ENCODE measurements at regions not wholly inside any gene's neighbourhood (a gene's known extent, or its start where the extent isn't known, plus 50 kb on each side); places are given as distances from the start of the nearest gene placed in this dataset.

- no peak for DNase-seq (ENCODE audit: low read depth, low spot score)
Observed at GRCh38 chr2:196356332-196356731, 185.0 kb upstream of the STK17B start.

DNA sequence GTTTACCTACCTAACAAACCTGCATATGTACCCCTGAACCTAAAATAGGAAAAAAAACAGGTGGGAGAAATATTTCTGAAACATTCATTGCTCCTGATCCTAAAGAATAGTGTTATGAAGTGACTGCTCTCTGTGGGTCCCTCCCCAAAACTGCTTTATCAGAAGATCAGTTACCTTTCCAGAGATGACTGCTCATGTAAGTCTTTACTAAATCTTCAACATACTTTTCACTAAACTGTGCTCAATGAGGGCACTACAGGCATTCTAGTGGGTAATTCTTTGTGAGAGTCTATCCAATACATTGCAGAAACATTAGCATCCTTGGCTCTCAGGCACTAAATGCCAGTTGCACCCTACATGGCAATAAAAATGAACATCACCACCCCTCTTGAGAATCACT lies 189.3 kb upstream of the STK17B start:
- DNase-seq (ENCODE audit: low read depth, low spot score), result no peak

- no peak for DNase-seq (ENCODE audit: low read depth, low spot score)
Observed at GRCh38 chr2:196361606-196362326, 190.4 kb upstream of the STK17B start.

GRCh38 chr2:196362973-196363549 lies 191.7 kb upstream of the STK17B start:
- DNase-seq (ENCODE audit: low read depth, low spot score), result no peak

DNA sequence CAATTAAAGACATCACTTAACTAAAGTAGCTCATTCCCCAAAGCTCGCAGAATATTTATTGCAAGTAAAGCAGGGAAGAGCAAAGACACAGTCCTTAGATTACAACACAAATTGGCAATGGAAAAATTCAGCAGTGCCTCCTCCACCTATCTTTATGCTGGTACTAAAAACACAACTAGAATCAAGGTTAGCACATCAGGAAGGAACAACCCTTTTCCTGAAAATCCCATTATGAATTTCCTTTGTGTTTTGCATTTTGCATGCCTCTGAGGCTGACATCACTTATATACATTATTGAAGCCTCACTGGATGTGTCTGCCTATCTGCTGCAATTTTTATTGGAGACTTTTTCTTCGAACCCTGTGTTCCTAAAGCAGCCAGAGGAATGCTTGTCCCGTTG lies 193.8 kb upstream of the STK17B start:
- no peak for DNase-seq (ENCODE audit: low read depth, low spot score)

- DNase-seq (ENCODE audit: low read depth, low spot score), result no peak
Observed at GRCh38 chr2:196365923-196366322, 194.5 kb upstream of the STK17B start.

DNA sequence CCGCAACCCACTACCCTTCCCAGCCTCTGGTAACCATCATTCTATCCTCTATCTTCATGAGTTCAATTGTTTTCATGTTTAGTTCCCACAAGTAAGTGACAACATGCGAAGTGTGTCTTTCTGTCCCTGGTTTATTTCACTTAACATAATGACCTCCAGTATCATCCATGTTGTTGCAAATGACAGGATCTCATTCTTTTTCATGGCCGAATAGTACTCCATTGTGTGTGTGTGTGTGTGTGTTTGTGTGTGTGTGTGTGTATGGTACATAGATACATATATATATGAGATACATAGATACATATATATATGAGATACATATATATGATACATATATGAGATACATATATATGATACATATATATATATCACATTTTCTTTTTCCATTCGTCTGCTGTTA lies 196.3 kb upstream of the STK17B start:
- no peak for DNase-seq (ENCODE audit: low read depth, low spot score)

- no peak for DNase-seq (ENCODE audit: low read depth, low spot score)
Observed at GRCh38 chr2:196368546-196369225, 197.3 kb upstream of the STK17B start.

GRCh38 chr2:196369967-196370366 lies 198.6 kb upstream of the STK17B start:
- DNase-seq (ENCODE audit: low read depth, low spot score), result no peak

DNA sequence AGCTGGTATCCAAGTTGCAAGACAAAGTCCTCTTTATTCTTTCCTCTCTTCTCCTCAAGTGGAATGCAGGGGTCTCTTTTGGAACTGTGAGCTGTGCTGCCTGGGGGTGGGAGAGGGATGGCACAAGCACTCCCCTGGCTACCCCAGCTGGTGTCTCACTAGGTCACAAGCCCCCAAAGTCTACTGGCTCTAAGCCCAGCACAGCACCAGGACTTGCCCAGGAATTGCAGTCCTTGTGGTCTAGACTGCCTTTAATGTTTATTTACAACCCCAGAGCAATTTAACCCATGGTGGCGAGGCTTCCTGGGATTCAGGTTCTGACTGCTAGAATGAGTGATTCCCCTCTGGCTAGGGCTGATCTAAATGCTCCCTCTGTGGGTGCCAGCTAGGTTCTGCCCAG lies 199.0 kb upstream of the STK17B start:
- DNase-seq (ENCODE audit: low read depth, low spot score), result peak; percentile 54

DNA sequence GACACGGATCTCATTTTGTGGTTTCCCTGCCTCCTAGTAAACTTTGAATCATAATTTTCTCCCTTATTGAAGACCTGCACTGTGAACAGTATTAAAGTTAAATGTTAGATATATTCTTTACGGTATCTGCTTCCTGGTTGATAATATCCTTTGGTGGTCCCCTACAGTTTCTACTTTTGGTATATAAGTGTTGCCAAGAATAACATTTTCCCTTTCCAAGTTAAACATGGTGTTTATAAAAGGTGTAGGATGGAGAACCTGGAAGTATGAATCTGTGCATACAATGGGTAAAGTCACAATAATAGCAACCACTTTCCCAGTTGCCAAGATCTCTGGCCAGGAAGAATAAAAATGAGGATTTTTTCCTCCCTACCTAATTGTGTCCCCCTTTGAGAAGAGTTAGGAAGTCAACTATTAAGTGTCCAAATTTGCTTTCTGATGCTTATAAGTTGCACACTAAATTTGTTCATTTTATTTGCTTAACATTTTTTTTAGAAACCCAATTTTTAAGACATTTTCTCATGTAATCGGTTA lies 201.0 kb upstream of the STK17B start:
- DNase-seq (ENCODE audit: low read depth, low spot score), result no peak

DNA sequence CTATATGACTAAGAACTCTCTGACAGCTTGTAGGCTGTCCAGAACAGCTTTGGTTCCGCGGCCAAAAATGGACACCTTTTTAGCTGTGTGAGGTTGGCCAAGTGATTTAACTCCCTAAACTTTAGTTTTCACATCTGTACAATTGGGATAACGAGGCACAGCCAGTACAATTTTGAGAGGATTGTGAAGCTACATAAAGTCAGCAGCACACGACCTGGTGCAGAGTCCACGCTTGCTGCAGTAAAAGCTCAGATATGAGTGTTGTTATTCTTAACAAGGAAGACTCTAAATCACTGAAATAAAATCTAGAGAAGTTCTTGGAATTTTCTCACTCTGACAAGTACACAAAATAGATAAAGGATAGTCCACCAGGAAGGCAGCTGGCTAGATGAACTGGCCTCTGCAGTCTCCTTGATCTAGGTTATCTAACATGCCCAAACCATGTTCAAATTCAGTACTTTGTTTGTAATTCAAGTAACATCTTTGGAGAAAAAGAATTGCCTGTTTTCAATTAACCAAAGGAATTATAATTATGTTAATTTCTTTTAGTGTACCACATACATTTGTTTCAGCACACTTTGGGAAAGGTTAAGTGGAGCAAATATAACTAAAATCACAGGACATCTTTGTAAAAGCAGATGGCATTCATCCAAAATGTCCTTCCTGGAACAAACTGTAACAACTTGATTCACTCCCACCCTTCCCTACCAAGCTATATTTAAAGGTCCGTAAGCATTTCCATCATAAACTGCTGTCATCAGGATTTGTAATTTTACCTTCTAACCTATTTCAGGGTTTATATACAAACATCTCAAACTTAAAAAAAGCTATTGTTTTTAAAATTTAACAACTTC lies 201.7 kb upstream of the STK17B start:
- no peak for DNase-seq (ENCODE audit: low read depth, low spot score)

DNA sequence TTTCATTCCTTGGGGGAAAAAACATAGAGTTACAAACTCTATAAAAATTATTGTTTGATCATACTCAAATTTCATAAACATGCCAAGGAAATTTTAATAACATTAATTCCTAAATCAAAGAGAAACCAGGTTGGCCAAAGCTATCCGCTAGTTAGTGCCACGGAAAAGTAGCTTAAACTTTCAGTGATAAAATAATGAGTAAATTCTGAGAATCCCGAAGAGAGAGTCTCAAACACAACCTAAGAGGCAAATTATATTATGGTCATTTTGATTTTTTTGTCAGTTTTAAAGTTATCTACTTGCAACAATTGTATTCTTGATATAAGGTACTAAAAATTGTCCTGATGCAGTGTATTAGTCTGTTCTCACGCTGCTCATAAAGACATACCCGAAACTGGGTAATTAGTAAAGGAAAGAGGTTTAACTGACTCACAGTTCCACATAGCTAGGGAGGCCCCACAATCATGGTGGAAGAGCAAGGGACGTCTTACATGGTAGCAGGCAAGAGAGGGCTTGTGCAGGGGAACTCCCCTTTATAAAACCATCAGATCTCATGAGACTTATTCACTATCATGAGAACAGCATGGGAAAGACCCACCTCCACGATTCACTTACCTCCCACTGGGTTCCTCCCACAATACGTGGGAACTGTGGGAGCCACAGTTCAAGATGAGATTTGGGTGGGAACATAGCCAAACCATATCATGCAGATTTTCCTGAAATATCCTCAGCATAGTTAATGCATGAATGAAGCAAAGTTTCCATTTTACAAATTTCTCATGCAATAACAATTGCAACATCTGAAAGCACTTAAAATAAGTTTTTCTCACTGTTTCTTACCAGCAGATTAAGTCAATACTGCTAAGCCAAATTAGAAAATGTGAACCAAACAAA lies 205.9 kb upstream of the STK17B start:
- DNase-seq (ENCODE audit: low read depth, low spot score), result no peak

DNA sequence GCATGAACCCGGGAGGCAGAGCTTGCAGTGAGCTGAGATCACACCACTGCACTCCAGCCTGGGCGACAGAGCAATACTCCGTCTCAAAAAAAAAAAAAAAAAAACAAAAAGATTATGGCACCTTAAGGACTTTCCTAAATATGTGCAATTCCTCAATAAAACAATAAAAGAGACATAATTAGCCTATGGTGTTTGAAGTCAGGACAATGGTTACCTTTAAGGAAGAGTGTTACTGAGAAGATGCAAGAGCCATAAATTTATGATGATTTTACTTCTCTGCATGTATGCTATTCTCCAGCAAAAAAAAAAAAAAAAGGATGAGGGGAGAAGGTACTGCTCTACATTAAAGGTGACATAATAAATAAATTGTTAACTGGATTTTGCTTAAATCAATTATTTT lies 208.2 kb upstream of the STK17B start:
- no peak for DNase-seq (ENCODE audit: low read depth, low spot score)

DNA sequence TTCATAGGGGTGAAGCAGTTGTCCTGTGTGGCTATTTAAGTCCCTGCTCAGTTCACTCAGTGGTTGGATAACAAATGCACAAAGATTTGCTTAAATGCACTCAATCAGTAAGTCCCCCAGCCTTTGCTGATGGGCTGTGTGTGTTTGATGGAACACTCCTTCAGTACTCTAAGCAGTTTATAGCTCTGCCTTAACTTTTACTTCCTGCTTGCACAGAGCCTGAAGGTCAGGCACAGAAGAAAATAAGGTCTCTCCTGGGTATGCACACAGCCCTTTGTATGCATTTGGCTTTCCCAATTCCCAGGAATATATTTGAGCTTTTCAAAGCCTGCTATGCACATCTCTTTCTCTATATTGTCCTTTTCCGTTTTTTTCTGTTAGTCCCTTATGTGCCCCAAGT lies 208.7 kb upstream of the STK17B start:
- no peak for DNase-seq (ENCODE audit: low read depth, low spot score)

- no peak for DNase-seq (ENCODE audit: low read depth, low spot score)
Observed at GRCh38 chr2:196380575-196380974, 209.2 kb upstream of the STK17B start.

GRCh38 chr2:196381464-196381863 lies 210.1 kb upstream of the STK17B start:
- DNase-seq (ENCODE audit: low read depth, low spot score), result no peak

GRCh38 chr2:196383799-196384198 lies 212.4 kb upstream of the STK17B start:
- DNase-seq (ENCODE audit: low read depth, low spot score), result no peak

GRCh38 chr2:196384729-196385128 lies 213.4 kb upstream of the STK17B start:
- no peak for DNase-seq (ENCODE audit: low read depth, low spot score)

DNA sequence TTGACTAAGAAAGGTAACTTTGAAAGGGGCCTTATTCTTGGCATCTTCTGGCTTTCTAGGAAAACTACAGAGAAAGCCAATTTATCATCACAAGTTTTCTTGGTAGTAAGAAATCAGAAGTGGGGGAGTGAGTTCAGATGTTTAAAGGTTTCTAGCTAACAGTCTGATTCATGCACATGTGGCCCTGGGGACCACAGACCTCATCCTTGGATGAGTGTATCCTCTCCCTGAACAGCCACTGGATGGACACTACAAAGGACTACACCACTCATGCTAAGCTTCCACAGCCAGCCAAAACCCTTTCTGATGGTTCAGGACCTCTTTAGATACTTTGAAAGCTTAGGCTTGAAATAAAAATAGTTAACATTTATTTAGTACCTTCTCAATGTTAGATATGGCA lies 218.3 kb upstream of the STK17B start:
- no peak for DNase-seq (ENCODE audit: low read depth, low spot score)

Measured in astrocyte of the hippocampus (primary cell).